PC-9 (cell line): ENCODE measurements at regions not wholly inside any gene's neighbourhood (a gene's known extent, or its start where the extent isn't known, plus 50 kb on each side); places are given as distances from the start of the nearest gene placed in this dataset.

ENCODE experiments used
- BruUV-seq: library from RNA; stranded (reverse); fragments of 400-500 nt; replicated peaks from 2 replicates; lab custom pipeline; 2021; lab: Mats Ljungman, UMichigan
- CTCF ChIA-PET: fragments of 300-600 bp; sonication (Branson Sonifier 250); formaldehyde crosslinking; loops from one replicate; lab custom pipeline; 2022; ENCODE audit warnings: antibody characterized with exemption; lab: Charles Lee
- POLR2A ChIA-PET: fragments of 300-600 bp; sonication (Branson Sonifier 250); formaldehyde crosslinking; loops from one replicate; lab custom pipeline; 2022; ENCODE audit warnings: antibody characterized with exemption; ENCODE audit not compliant: unreplicated experiment; lab: Charles Lee
- DNase-seq, 2 experiments: peaks; one replicate each; pipeline versions ENCODE4 v3.0.0 to v3.0.0-alpha.2; 2015 to 2022; ENCODE audit warnings: mixed read lengths in 1 of 2
- H2AFZ ChIP-seq: fragments of 200-600 bp; sonication (generic); 2 replicates; pipeline ENCODE4 v1.8.1; 2017; ENCODE audit warnings: antibody characterized with exemption
- H3F3A ChIP-seq: fragments of 200-600 bp; sonication (generic); 2 replicates; pipeline ENCODE4 v1.8.1; 2017; ENCODE audit warnings: antibody characterized with exemption, mild to moderate bottlenecking, low read depth; ENCODE audit not compliant: insufficient read depth
- H3K27ac ChIP-seq: fragments of 200-600 bp; sonication (generic); 2 replicates; pipeline ENCODE4 v1.6.1; 2016; ENCODE audit warnings: mixed run types
- H3K27me3 ChIP-seq: fragments of 200-600 bp; sonication (generic); 2 replicates; pipeline ENCODE4 v1.6.1; 2016; ENCODE audit warnings: low read depth, mixed run types; ENCODE audit not compliant: insufficient read depth
- H3K36me3 ChIP-seq: fragments of 200-600 bp; sonication (generic); 2 replicates; pipeline ENCODE4 v1.6.1; 2016; ENCODE audit warnings: low read depth, mixed run types
- H3K4me1 ChIP-seq: fragments of 200-600 bp; sonication (generic); replicated peaks from 2 replicates; pipeline ENCODE4 v1.6.1; 2016; ENCODE audit warnings: mixed run types; ENCODE audit not compliant: insufficient read depth
- H3K4me2 ChIP-seq: fragments of 200-600 bp; sonication (generic); 2 replicates; pipeline ENCODE4 v1.6.1; 2017; ENCODE audit warnings: mixed run types
- H3K4me3 ChIP-seq: fragments of 200-600 bp; sonication (generic); 2 replicates; pipeline ENCODE4 v1.6.1; 2016; ENCODE audit warnings: mixed run types
- H3K79me2 ChIP-seq: fragments of 200-600 bp; sonication (generic); 2 replicates; pipeline ENCODE4 v1.6.1; 2017; ENCODE audit warnings: low read depth, mixed run types
- H3K9me2 ChIP-seq: fragments of 200-600 bp; sonication (generic); 2 replicates; pipeline ENCODE4 v1.8.1; 2017; ENCODE audit warnings: mild to moderate bottlenecking; ENCODE audit not compliant: insufficient read depth
- H3K9me3 ChIP-seq: fragments of 200-600 bp; sonication (generic); 2 replicates; pipeline ENCODE4 v1.8.1; 2016; ENCODE audit warnings: low read depth; ENCODE audit not compliant: insufficient read depth
- H4K20me1 ChIP-seq: fragments of 200-600 bp; sonication (generic); 2 replicates; pipeline ENCODE4 v1.8.1; 2017; ENCODE audit not compliant: insufficient read depth
- EZH2 ChIP-seq: fragments of 200-600 bp; sonication (generic); IDR thresholded peaks from 2 replicates; pipeline ENCODE4 v1.8.0; 2017; ENCODE audit warnings: antibody characterized with exemption, low read depth
- intact Hi-C: fragments of 100-400 bp; cut with micrococcal nuclease; formaldehyde crosslinking; loops from one replicate; pipeline ENCODE4 v1.10.0; 2022; ENCODE audit not compliant: unreplicated experiment
- TF ChIP-seq, protein P1 (sequence below): fragments of 200-600 bp; sonication (generic); conservative IDR thresholded peaks from 2 replicates; pipeline ENCODE4 v1.6.1; 2017; ENCODE audit warnings: mixed run types, antibody characterized with exemption, mild to moderate bottlenecking, moderate library complexity

DNA sequence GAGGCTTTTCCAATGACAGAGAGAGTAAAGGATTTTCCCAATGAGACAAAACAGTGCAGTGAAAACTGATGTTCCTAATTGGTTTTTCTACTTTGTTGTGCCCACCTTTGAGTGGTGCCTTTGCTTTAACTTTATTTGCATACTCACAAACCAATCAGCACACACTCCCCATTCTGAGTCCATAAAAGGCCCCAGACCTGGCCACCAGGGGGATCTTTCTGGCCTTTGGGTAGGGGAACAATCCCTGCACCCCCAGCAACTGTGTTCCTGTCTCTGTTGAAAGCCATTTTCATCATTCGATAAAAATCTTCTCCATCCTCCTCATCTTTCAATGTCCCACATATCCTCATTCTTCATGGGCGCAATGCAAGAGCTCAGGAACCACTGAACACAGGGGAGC, 252.8 kb downstream of the B3GLCT start:
- POLR2A ChIA-PET: no interaction called here
- no TSS peak for BruUV-seq

DNA sequence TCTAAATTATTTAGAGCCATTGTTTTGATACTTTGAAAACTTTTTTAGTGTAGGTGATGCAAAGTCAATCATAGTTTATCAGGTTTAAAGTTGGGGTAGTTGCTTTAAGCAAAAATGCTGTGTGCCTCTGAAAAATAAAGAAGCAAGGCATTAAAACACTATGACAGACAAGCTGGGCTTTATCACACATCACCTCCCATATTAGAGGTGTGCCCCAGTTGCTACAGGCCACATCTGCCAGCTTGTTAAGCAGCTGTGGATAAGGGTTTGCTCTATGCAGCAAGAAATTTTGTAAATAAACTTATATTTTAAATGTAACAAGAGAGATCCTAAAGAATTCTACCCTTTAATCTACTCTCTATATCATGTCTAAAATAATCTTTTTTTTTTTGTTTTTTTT, 255.8 kb downstream of the B3GLCT start:
- Histone ChIP-seq H3K9me2 (no peaks in the 10 kb centered on the region), H3K4me1 (no peaks in the 10 kb centered on the region), H3K27ac (no peak overlapping the region), H3K4me2 (no peak overlapping the region), H3K79me2 (no peaks in the 10 kb centered on the region), H3F3A (no peaks in the 10 kb centered on the region), H4K20me1 (no peaks in the 10 kb centered on the region), H3K36me3 (no peaks in the 10 kb centered on the region), H3K4me3 (no peak overlapping the region), H3K9me3 (no peaks in the 10 kb centered on the region), H3K27me3 (peaks cover 27% of the 10 kb centered on the region), H2AFZ (no peak overlapping the region)
- ChIA-PET CTCF (no interaction called here), POLR2A (no interaction called here)
- intact Hi-C loops: no loop called here
- no peak for DNase-seq
- no TSS peak for BruUV-seq
- TF ChIP-seq EZH2: no peak
- TF ChIP-seq, protein P1, sequence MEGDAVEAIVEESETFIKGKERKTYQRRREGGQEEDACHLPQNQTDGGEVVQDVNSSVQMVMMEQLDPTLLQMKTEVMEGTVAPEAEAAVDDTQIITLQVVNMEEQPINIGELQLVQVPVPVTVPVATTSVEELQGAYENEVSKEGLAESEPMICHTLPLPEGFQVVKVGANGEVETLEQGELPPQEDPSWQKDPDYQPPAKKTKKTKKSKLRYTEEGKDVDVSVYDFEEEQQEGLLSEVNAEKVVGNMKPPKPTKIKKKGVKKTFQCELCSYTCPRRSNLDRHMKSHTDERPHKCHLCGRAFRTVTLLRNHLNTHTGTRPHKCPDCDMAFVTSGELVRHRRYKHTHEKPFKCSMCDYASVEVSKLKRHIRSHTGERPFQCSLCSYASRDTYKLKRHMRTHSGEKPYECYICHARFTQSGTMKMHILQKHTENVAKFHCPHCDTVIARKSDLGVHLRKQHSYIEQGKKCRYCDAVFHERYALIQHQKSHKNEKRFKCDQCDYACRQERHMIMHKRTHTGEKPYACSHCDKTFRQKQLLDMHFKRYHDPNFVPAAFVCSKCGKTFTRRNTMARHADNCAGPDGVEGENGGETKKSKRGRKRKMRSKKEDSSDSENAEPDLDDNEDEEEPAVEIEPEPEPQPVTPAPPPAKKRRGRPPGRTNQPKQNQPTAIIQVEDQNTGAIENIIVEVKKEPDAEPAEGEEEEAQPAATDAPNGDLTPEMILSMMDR: no peak

More for the DNA sequence above, 252.8 kb downstream of the B3GLCT start:
- Histone ChIP-seq H2AFZ (no peak overlapping the region), H3K4me1 (no peaks in the 10 kb centered on the region), H3K4me2 (no peak overlapping the region), H3K9me2 (no peaks in the 10 kb centered on the region), H3K79me2 (no peaks in the 10 kb centered on the region), H4K20me1 (no peaks in the 10 kb centered on the region), H3K27ac (no peak overlapping the region), H3F3A (no peaks in the 10 kb centered on the region), H3K27me3 (peaks cover 31% of the 10 kb centered on the region), H3K4me3 (no peak overlapping the region), H3K9me3 (no peaks in the 10 kb centered on the region), H3K36me3 (no peaks in the 10 kb centered on the region)
- CTCF ChIA-PET: no interaction called here
- intact Hi-C loops: no loop called here
- TF ChIP-seq EZH2: no peak
- TF ChIP-seq, protein P1: no peak
- no peak for DNase-seq

DNA sequence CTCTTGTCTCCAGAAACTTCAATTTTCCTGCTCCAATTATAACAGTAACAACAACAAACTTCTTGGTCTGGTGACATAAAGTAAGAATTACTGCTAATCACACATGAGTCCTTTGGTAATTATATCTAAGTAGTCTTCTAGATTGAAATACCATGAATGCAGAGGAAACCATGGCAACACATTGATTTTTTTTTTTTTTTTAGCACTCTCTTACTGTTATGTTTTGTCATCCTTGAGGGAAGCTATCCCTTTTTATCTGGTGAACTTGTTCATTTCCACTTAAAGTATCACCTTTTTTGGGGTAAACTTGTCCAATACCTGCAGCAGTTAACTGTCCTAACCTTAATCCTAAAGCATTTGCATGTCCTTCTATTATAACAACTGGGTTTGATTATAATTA, 256.3 kb downstream of the B3GLCT start:
- intact Hi-C loops: no loop called here
- Histone ChIP-seq H3K9me2 (no peaks in the 10 kb centered on the region), H3K27ac (no peak overlapping the region), H3K36me3 (no peaks in the 10 kb centered on the region), H2AFZ (no peak overlapping the region), H3K4me1 (no peaks in the 10 kb centered on the region), H3K9me3 (no peaks in the 10 kb centered on the region), H3K79me2 (no peaks in the 10 kb centered on the region), H3F3A (no peaks in the 10 kb centered on the region), H3K27me3 (peaks cover 27% of the 10 kb centered on the region), H3K4me3 (no peak overlapping the region), H3K4me2 (no peak overlapping the region), H4K20me1 (no peaks in the 10 kb centered on the region)
- ChIA-PET CTCF (no interaction called here), POLR2A (no interaction called here)
- no peak for TF ChIP-seq EZH2
- TF ChIP-seq, protein P1: no peak
- DNase-seq: no peak
- no TSS peak for BruUV-seq
